GM18867 (cell line): ENCODE measurements at regions not wholly inside any gene's neighbourhood (a gene's known extent, or its start where the extent isn't known, plus 50 kb on each side); places are given as distances from the start of the nearest gene placed in this dataset.

ENCODE experiments used
- ATAC-seq: cut with Tn5 transposase; IDR thresholded peaks from one replicate; pipeline ENCODE4 v1.9.1; 2021; ENCODE audit warnings: mild to moderate bottlenecking, moderate library complexity; ENCODE audit not compliant: unreplicated experiment

- no peak for ATAC-seq
Observed at GRCh38 chr6:137357263-137357947, 136.8 kb downstream of the OLIG3 start.

- no peak for ATAC-seq
Observed at GRCh38 chr6:137353842-137354397, 134.7 kb upstream of the IFNGR1 start.

GRCh38 chr6:137353346-137353745 is 134.2 kb upstream of the IFNGR1 start:
- ATAC-seq: no peak

- ATAC-seq: no peak
Observed at GRCh38 chr6:137352859-137353258, 133.7 kb upstream of the IFNGR1 start.

GRCh38 chr6:137351890-137352289 is 132.7 kb upstream of the IFNGR1 start:
- ATAC-seq: no peak

- no peak for ATAC-seq
Observed at GRCh38 chr6:137350857-137351256, 131.7 kb upstream of the IFNGR1 start.

GRCh38 chr6:137349856-137350830 is 131.0 kb upstream of the IFNGR1 start:
- no peak for ATAC-seq

GRCh38 chr6:137348777-137349176 is 129.6 kb upstream of the IFNGR1 start:
- ATAC-seq: no peak

GRCh38 chr6:137343241-137343640 is 124.1 kb upstream of the IFNGR1 start:
- ATAC-seq: no peak

- no peak for ATAC-seq
Observed at GRCh38 chr6:137342607-137343190, 123.5 kb upstream of the IFNGR1 start.

GRCh38 chr6:137341681-137342195 is 122.6 kb upstream of the IFNGR1 start:
- ATAC-seq: no peak

- ATAC-seq: no peak
Observed at GRCh38 chr6:137339929-137340559, 120.9 kb upstream of the IFNGR1 start.

GRCh38 chr6:137334884-137335283 is 115.7 kb upstream of the IFNGR1 start:
- ATAC-seq: no peak

- ATAC-seq: no peak
Observed at GRCh38 chr6:137334094-137334493, 114.9 kb upstream of the IFNGR1 start.

GRCh38 chr6:137332637-137333280 is 113.6 kb upstream of the IFNGR1 start:
- no peak for ATAC-seq

GRCh38 chr6:137323860-137324259 is 104.7 kb upstream of the IFNGR1 start:
- ATAC-seq: no peak

- ATAC-seq: no peak
Observed at GRCh38 chr6:137320271-137320670, 101.1 kb upstream of the IFNGR1 start.

- no peak for ATAC-seq
Observed at GRCh38 chr6:137316626-137317025, 97.4 kb upstream of the IFNGR1 start.

GRCh38 chr6:137315081-137315480 is 95.9 kb upstream of the IFNGR1 start:
- no peak for ATAC-seq
